RPMI7951 (cell line): ENCODE measurements at regions not wholly inside any gene's neighbourhood (a gene's known extent, or its start where the extent isn't known, plus 50 kb on each side); places are given as distances from the start of the nearest gene placed in this dataset.

Experiments used
- DNase-seq: peaks from one replicate; pipeline ENCODE4 v3.0.0-alpha.2; 2012; ENCODE audit warnings: low read depth

- no peak for DNase-seq
These were observed 152.9 kb downstream of the EFNB2 start for GRCh38 chr13:106382534-106382933.

- no peak for DNase-seq
These were observed 154.4 kb downstream of the EFNB2 start for GRCh38 chr13:106381091-106381490.

GRCh38 chr13:106377931-106378662 lies 157.4 kb downstream of the EFNB2 start:
- no peak for DNase-seq

DNA sequence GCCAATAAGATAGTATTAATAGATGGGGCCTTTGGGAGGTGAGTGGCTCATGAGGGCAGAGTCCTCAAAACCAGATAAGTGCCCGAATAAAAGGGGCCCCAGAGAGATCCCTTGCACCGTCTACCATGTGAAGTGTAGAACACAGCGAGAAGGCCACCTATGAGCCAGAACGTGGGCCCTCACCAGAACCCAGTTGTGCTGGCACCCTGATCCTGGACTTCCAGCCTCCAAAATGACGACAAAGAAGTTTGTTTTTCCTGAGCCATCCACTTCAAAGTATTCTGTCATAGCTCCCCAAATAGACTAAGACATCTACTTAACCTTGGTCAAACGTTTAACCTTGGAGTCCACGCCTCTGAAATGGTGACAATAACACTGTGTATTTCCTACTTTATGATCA lies 158.1 kb downstream of the EFNB2 start:
- DNase-seq = no peak

DNA sequence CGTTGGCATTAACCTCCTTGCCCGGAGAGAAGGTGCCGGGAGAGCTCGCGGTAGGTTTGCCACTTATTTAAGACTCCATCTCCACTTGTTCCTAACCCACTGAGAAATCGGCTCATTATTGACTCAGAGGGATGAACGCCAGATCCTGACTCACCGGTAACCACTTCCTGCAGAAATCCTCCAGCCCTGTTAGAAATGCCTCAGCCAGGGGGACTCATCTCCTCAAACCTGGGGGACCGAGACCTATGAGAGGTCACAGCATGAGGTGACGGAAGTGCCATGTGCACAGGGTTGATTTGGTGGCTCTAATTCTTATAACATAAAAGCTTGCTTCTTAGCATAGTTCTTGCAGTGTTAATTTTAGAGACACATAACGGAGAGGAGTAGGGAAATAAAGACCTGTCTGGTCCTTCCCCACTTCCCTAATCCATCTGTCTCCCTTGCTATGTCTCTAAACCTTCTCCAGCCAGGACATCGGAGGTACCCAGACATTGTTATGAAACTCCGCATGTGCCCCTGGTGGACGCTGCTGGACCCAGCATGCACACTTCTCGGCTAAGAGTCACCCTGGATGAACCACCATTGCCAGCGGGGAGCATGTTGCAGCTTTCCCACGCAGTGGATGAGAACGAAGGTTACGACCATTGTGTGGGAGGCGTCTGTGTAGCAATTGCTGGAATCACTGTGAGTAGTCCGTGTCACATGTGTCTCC lies 158.9 kb downstream of the EFNB2 start:
- DNase-seq = peak; percentile 92

DNA sequence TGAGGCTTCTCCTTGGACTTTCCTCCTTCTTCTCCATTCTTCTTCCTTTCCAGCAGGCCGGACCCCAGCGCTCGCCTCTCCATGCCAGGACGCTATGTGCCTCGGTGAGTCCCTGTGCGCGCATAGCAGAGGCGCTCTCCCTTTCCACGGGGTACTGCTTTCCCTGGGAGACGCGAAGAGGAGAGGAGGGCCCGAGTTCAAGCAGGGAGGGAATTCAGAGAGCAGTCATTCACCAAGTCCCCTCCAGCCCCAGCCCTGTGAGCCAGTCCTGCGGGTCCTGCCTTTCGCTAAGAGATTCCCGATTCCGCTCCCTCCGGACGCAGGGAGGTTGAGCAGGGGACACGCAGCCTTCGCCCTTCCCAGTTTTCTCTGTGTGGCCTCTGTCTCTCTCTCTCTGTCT lies 160.4 kb downstream of the EFNB2 start:
- no peak for DNase-seq

DNA sequence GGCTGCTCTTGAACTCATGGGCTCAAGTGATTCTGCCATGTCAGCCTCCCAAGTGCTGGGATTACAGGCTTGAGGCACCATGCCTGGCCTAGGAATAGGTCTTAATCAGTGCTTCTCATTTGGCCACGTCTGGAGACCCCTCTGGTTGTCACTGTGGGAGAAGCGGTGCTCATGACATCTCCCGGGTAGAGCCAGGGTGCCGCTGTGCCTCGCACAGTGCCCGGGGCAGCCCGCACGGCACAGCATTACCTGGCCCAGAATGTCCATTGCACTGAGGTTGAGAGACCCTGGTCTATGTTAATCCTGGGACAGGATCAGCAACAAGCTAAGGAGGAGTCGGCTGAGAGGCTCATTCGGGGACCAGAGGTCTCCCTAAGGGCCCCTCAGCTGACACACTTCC lies 160.8 kb downstream of the EFNB2 start:
- no peak for DNase-seq

GRCh38 chr13:106373989-106374572 lies 161.4 kb downstream of the EFNB2 start:
- peak; percentile 56 for DNase-seq

DNA sequence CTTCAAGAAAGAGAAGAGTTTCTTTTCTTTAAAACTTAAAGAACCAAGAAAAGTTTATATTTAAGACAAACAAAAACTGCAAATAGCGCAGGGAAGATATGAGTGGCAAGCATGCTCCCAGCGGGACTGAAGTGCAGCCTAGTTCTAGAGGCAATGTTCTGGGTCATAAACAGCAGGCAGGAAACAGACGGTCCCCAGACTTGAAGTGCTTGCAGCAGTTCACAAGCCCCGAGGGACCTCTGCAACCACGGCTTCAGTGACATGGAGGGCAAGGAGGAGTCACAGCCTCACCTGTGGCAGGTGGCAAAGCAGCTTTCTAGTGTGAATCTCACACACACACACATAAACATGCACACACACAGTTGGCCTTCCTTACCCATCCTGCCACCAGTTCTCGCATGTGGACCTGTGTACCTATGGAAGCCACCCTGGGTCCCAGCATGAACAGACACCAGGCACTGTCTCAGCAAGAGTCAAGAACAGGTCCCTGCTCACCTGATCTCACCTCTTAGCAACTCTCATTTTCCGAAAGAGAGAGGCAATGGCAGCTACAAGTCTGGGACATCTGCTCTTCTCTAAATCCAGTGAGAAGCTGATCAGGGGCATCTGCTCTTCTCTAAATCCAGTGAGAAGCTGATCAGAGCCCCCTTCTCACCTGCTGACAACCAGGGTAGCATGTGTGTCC lies 162.0 kb downstream of the EFNB2 start:
- no peak for DNase-seq

- DNase-seq = no peak
These were observed 163.0 kb downstream of the EFNB2 start for GRCh38 chr13:106372199-106373155.

DNA sequence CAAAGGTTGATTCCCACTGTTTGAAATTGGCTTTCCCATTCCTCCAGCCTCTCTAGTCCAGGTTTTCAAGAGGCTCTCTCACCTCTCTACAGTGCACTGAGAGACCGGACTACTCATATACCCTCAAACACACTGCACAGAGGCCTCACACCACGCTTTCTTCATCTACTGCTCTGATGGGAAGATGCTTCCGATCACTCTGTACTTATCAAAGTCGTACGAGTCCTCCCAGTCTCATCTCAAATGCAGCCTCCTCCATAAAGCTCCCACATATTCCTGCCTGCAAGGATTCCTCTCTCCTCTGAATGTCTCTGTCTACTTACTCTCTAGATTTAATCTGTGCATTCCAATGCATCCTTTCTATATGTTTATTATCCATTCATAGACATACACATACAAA lies 164.4 kb downstream of the EFNB2 start:
- no peak for DNase-seq

DNA sequence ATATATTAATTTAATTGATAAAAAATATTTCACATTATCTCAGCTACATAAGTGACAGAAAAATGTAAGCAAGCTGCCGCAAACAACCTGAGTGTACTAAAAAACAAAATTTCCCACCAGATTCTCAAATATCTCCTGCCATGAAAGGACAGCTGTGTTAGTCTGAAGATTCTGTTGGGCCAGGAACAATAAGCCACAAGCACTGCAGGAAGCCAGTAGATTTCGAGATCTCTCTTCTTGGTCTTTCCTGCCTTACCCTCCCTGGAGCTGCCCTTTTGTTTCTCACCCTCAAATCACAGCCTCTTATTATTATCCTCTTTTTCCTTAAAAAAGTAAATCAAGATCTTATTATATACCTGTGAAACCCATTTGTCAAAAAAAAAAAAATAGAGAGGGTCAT lies 165.6 kb downstream of the EFNB2 start:
- no peak for DNase-seq

- DNase-seq = no peak
These were observed 166.4 kb downstream of the EFNB2 start for GRCh38 chr13:106369091-106369490.

DNA sequence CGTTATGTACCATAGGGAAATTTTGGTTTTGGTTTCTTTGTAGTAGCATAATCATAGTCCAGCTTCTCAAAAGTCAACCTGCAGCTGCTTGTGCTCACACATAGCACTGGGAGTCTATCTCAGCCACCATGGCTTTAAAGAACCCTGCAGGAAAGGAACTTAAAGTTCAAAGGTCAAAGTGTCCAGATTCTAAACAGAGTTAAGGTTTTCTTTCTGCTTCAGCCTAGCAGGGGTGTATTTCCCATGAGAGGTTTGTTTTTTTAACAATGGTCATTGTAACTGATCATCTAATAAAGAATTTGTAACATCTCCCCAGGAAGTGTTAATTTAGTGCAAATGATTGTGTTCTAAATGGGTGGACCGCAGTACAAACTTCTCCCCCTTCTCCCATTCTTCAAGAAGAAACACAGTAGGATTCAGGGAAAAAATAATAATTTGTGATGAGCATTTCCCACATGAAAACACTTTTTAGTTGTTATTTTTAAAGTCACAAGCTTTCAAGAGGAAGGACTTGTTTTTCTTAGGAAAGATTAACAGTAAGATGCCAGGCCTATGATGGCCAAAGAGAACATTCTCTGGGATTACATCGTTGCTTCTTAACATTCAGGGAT lies 168.0 kb downstream of the EFNB2 start:
- DNase-seq = no peak

DNA sequence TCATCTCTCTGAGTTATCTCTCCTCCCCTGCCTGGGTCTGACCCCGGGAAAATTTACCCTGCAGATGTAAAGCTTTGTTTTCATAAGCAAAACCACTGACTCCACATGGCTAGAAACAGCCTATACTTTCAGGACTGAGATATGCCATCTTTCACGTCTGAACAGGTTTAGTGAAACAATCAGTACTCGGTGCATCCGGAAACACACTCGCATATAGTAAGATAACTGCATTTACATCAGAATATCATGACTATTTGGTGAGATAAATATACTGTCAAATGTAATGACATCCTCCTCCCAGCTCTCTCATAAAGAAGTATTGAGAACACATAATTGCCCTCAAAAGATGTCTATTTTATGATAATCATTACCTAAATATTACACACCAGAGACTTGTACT lies 172.8 kb downstream of the EFNB2 start:
- no peak for DNase-seq

GRCh38 chr13:106361621-106362020 lies 173.8 kb downstream of the EFNB2 start:
- no peak for DNase-seq

GRCh38 chr13:106357198-106357597 lies 178.3 kb downstream of the EFNB2 start:
- no peak for DNase-seq

- DNase-seq = no peak
These were observed 179.6 kb downstream of the EFNB2 start for GRCh38 chr13:106355866-106356265.

GRCh38 chr13:106354961-106355360 lies 180.5 kb downstream of the EFNB2 start:
- DNase-seq = no peak

DNA sequence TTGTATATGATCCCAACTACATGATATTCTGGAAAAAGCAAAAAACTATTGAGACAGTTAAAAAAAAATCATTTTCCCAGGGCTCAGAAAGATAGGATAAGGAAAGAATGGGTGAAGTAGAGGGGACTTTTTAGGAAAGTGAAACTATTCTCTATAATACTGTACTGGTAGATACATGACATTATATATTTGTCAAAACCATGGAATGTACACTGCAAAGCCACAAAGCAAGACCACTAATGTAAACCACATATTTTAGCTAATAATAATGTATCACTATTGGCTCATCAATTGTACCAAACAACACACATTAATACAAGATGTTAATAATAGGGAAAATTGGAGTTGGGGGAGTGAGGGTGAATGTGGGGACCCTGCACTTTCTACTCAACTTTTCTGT lies 182.6 kb downstream of the EFNB2 start:
- DNase-seq = no peak

- DNase-seq = no peak
These were observed 184.2 kb downstream of the EFNB2 start for GRCh38 chr13:106351251-106351650.
